SU-DHL-6 (cell line): ENCODE measurements at regions not wholly inside any gene's neighbourhood (a gene's known extent, or its start where the extent isn't known, plus 50 kb on each side); places are given as distances from the start of the nearest gene placed in this dataset.

Source experiments
- H2AFZ ChIP-seq: fragments of 200-600 bp; sonication (generic); 2 replicates; pipeline ENCODE4 v1.6.1; 2014; ENCODE audit warnings: low read depth, mild to moderate bottlenecking, moderate library complexity, mixed read lengths, antibody characterized with exemption, low read length; ENCODE audit not compliant: severe bottlenecking
- H3F3A ChIP-seq: fragments of 200-600 bp; shearing (Covaris generic); 2 replicates; pipeline ENCODE4 v1.6.0; 2016; ENCODE audit warnings: antibody characterized with exemption, mild to moderate bottlenecking; ENCODE audit not compliant: insufficient read depth
- H3K27ac ChIP-seq: fragments of 200-600 bp; sonication (generic); 2 replicates; pipeline ENCODE4 v1.5.1; 2016; ENCODE audit warnings: low read depth, mild to moderate bottlenecking, low read length, moderate library complexity, mixed read lengths
- H3K27me3 ChIP-seq: fragments of 200-600 bp; sonication (generic), shearing (Covaris generic); 2 replicates; pipeline ENCODE4 v1.6.0; 2014; ENCODE audit warnings: mild to moderate bottlenecking, low read length
- H3K36me3 ChIP-seq: fragments of 200-600 bp; sonication (generic); 2 replicates; pipeline ENCODE4 v1.6.1; 2014; ENCODE audit warnings: mild to moderate bottlenecking, low read length, mixed read lengths
- H3K4me2 ChIP-seq: fragments of 300-600, 200-600 bp; shearing (Covaris generic), sonication (generic); 2 replicates; pipeline ENCODE4 v1.6.0; 2014; ENCODE audit warnings: low read length, low read depth, mild to moderate bottlenecking; ENCODE audit not compliant: poor library complexity, severe bottlenecking
- H3K4me3 ChIP-seq: fragments of 200-600 bp; sonication (generic); 2 replicates; pipeline ENCODE4 v1.5.1; 2014; ENCODE audit warnings: antibody characterized with exemption, low read length, mild to moderate bottlenecking, mixed read lengths; ENCODE audit not compliant: insufficient read depth, poor library complexity, severe bottlenecking
- H3K79me2 ChIP-seq: fragments of 200-600 bp; sonication (generic); 2 replicates; pipeline ENCODE4 v1.6.1; 2014; ENCODE audit warnings: mild to moderate bottlenecking, low read length, moderate library complexity; ENCODE audit not compliant: insufficient read depth
- H3K9ac ChIP-seq: fragments of 200-600 bp; sonication (generic); 2 replicates; pipeline ENCODE4 v1.7.0; 2014; ENCODE audit warnings: mild to moderate bottlenecking, low read length
- H3K9me2 ChIP-seq: fragments of 200-600 bp; sonication (generic); replicated peaks from 2 replicates; pipeline ENCODE4 v1.6.1; 2014; ENCODE audit warnings: low read length; ENCODE audit not compliant: insufficient read depth
- H3K9me3 ChIP-seq: fragments of 200-600 bp; sonication (generic); 2 replicates; pipeline ENCODE4 v1.6.1; 2014; ENCODE audit warnings: low read length, mixed read lengths; ENCODE audit not compliant: insufficient read depth
- H4K20me1 ChIP-seq: fragments of 200-600 bp; sonication (generic); 2 replicates; pipeline ENCODE4 v1.6.1; 2014; ENCODE audit warnings: low read depth, mild to moderate bottlenecking, antibody characterized with exemption, low read length, moderate library complexity, mixed read lengths
- EZH2phosphoT487 ChIP-seq: fragments of 200-600 bp; sonication (generic), shearing (Covaris generic); conservative IDR thresholded peaks from 2 replicates; pipeline ENCODE4 v1.6.1; 2018; ENCODE audit warnings: mild to moderate bottlenecking, antibody characterized with exemption, low read length, moderate library complexity, mixed read lengths
- TF ChIP-seq, protein P1 (sequence below): fragments of 200-600 bp; sonication (generic); IDR thresholded peaks from one replicate; pipeline ENCODE4 v1.5.1; 2017; ENCODE audit warnings: antibody characterized with exemption, mild to moderate bottlenecking, low read length, moderate library complexity; ENCODE audit not compliant: insufficient read depth, poor library complexity, severe bottlenecking

DNA sequence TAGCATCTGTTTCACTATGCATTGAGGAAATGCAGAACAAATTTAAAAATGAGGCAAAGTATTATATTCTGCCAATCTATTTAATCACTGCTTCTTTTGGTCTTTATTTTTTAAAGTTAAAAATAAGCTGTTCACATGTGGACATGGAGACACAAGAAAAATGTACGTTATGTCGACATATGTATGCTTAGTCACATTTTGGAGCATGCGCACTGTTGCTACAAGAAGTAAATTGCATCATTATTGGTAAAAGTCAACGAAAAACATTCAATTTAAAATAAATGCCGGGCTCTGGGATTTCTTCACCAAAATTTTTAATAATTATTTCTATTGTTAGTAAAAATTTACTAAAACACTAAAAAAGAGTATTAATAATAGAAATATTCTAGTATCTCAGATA lies 876.3 kb upstream of the CTNND2 start:
- H2AFZ ChIP-seq: no peak overlapping the region
- H3K9me2 ChIP-seq: no peaks in the 10 kb centered on the region
- H3K4me2 ChIP-seq: no peak overlapping the region
- H3K36me3 ChIP-seq: no peaks in the 10 kb centered on the region
- H3F3A ChIP-seq: no peaks in the 10 kb centered on the region
- TF ChIP-seq EZH2phosphoT487: no peak
- TF ChIP-seq, protein P1, sequence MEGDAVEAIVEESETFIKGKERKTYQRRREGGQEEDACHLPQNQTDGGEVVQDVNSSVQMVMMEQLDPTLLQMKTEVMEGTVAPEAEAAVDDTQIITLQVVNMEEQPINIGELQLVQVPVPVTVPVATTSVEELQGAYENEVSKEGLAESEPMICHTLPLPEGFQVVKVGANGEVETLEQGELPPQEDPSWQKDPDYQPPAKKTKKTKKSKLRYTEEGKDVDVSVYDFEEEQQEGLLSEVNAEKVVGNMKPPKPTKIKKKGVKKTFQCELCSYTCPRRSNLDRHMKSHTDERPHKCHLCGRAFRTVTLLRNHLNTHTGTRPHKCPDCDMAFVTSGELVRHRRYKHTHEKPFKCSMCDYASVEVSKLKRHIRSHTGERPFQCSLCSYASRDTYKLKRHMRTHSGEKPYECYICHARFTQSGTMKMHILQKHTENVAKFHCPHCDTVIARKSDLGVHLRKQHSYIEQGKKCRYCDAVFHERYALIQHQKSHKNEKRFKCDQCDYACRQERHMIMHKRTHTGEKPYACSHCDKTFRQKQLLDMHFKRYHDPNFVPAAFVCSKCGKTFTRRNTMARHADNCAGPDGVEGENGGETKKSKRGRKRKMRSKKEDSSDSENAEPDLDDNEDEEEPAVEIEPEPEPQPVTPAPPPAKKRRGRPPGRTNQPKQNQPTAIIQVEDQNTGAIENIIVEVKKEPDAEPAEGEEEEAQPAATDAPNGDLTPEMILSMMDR: no peak
- H4K20me1 ChIP-seq: no peaks in the 10 kb centered on the region
- H3K27ac ChIP-seq: no peak overlapping the region
- H3K79me2 ChIP-seq: no peaks in the 10 kb centered on the region
- no peak overlapping the region for H3K4me3 ChIP-seq
- H3K9ac ChIP-seq: no peak overlapping the region
- no peaks in the 10 kb centered on the region for H3K27me3 ChIP-seq
- no peaks in the 10 kb centered on the region for H3K9me3 ChIP-seq

DNA sequence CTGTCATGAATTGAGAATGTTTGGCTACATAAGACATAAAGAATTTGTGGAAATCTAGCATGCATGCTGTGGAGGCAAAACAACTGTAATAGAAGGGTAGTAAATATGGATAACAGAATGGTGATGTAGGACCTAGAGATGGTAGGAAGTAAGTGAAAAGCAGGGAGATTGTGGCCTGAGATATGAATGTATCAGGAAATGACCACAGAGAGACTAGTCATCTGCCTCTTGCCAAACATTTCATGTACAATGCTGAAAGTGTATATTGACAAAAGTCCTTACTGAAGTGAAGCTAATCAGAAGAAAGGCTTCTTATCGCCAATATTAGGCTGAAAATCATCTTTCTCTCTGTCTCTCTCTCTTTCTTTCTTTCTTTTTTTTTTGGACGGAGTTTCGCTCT lies 873.1 kb upstream of the CTNND2 start:
- no peaks in the 10 kb centered on the region for H3F3A ChIP-seq
- H4K20me1 ChIP-seq: no peaks in the 10 kb centered on the region
- TF ChIP-seq EZH2phosphoT487: no peak
- TF ChIP-seq, protein P1: no peak
- H3K4me2 ChIP-seq: no peak overlapping the region
- H3K9me2 ChIP-seq: no peaks in the 10 kb centered on the region
- H3K4me3 ChIP-seq: no peak overlapping the region
- no peak overlapping the region for H2AFZ ChIP-seq
- no peak overlapping the region for H3K9ac ChIP-seq
- no peak overlapping the region for H3K27ac ChIP-seq
- no peaks in the 10 kb centered on the region for H3K36me3 ChIP-seq
- no peaks in the 10 kb centered on the region for H3K79me2 ChIP-seq
- H3K9me3 ChIP-seq: no peaks in the 10 kb centered on the region
- H3K27me3 ChIP-seq: no peaks in the 10 kb centered on the region

DNA sequence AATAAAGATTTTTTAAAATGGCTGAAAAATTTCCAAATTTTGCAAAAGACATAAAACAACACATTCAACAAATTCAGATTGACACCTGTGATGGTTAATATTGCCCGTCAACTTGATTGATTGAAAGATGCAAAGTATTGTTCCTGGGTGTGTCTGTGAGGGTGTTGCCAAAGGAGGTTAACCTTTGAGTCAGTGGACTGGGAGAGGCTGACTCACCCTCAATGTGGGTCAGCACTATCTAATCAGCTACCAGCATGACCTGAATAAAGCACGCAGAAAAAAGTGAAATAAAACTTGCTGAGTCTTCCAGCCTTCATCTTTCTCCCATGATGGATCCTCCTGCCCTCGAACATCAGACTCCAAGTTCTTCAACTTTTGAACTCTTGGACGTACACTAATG lies 868.0 kb upstream of the CTNND2 start:
- H3K79me2 ChIP-seq: no peaks in the 10 kb centered on the region
- H3K27ac ChIP-seq: no peak overlapping the region
- H2AFZ ChIP-seq: no peak overlapping the region
- no peaks in the 10 kb centered on the region for H3K27me3 ChIP-seq
- H3K9ac ChIP-seq: no peak overlapping the region
- H3F3A ChIP-seq: no peaks in the 10 kb centered on the region
- H3K9me3 ChIP-seq: no peaks in the 10 kb centered on the region
- no peak overlapping the region for H3K4me3 ChIP-seq
- H3K9me2 ChIP-seq: no peaks in the 10 kb centered on the region
- H3K36me3 ChIP-seq: no peaks in the 10 kb centered on the region
- H3K4me2 ChIP-seq: no peak overlapping the region
- TF ChIP-seq, protein P1: no peak
- TF ChIP-seq EZH2phosphoT487: no peak
- no peaks in the 10 kb centered on the region for H4K20me1 ChIP-seq

DNA sequence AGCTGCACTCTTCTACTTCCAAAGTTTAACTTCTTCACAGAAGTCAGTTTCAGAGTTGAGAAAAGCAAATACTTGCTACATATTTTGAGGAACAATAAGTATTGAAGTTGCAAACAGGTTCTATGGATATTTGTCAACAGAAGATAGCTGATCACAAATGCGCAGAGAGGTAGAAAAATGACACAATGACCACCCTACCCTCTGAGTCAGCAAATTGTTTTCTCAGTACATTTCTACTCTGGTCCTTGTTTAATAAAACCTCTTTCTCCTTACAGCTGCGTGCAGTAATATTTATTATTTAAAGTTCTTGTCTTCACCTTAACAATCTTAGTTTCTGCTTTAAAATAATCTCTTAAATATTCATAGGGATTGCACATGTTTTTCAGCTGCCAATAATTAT lies 855.1 kb upstream of the CTNND2 start:
- Histone ChIP-seq H4K20me1 (no peaks in the 10 kb centered on the region), H3K9me3 (no peaks in the 10 kb centered on the region), H3K36me3 (no peaks in the 10 kb centered on the region), H3F3A (no peaks in the 10 kb centered on the region), H3K9me2 (no peaks in the 10 kb centered on the region), H3K27ac (no peak overlapping the region), H3K4me2 (no peak overlapping the region), H3K27me3 (no peaks in the 10 kb centered on the region), H3K79me2 (no peaks in the 10 kb centered on the region), H3K9ac (no peak overlapping the region), H3K4me3 (no peak overlapping the region), H2AFZ (no peak overlapping the region)
- TF ChIP-seq, protein P1: no peak
- no peak for TF ChIP-seq EZH2phosphoT487
